ENCODE measurements at regions not wholly inside any gene's neighbourhood (a gene's known extent, or its start where the extent isn't known, plus 50 kb on each side); places are given as distances from the start of the nearest gene placed in this dataset.

DNA sequence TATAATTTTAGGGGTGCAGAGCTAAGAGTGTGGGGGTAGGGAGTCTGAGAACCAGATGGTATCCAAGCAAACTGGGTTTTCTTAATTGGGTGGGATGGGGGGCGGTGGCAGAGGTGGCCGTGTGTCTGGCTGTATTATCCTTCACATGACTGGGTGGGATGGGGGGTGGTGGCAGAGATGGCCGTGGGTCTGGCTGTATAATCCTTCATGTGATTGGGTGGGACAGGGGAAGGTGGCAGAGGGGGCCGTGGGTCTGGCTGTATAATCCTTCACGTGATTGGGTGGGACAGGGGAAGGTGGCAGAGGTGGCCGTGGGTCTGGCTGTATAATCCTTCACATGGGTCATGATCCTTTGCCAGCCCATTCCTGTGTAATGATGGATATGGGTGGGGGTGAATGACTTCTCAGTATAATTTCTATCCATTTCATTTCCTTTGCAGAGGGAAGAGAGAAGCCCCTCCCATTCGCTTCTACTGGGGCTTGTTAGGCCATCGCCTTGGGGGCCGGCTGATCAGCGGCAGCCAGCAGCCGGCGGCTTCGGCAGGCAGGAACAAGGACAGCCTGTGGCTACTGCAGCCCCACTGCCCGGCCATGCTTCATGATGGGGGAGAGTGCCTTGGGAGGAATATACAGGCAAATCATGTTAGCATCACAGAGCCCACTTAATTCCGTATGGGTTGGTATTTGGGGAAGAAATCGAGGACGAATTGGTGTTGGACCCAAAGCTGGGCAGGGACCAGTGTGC is 179.6 kb upstream of the MKI67 start:
- DNase-seq: no peak
- TF ChIP-seq POLR2A (IDR thresholded peaks at IDR 0.05; ENCODE audit: low read length) (no peak), GATA1 (IDR thresholded peaks at IDR 0.05; ENCODE audit: low read depth, low read length) (no peak)

DNA sequence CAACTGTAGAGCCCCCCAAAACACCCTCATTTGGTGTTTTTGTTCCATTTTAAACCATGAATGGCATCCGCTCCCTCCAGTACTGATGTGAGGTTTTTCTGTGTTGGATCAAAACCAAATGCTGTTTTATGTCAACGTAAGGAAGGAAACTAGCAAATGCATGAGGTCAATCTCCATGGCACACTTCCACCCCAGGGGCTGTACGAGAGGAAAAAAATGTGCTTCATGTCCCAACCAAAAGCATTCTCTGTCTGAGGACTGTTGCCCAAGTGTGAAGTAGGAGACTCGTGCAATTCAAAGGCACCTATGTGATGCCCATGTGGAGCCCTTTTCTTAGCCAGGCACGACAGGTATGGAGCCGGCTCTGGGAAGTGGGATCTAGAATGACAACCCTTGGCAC is 180.3 kb upstream of the MKI67 start:
- TF ChIP-seq POLR2A (IDR thresholded peaks at IDR 0.05; ENCODE audit: low read length): no peak
- TF ChIP-seq GATA1 (IDR thresholded peaks at IDR 0.05; ENCODE audit: low read depth, low read length): no peak
- DNase-seq: no peak

DNA sequence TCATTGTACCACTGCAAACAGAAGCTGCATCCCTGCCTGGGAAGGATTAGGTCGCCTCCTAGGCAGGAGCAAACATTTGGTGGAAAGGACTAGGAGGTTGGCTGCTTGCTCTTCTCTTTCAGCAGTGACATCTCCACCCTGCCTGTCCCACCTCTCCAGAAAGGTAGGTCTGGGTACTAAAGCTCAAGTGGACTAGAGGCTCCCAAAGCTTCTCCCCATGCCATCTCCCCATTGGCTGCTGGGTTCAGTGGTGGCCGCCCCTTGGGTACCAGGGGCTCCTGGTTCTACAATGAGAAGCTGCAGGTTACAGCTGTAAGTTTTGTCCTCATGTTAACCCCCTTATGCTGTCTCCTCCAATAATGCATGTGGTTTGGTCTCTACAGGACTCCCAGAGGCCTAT is 180.7 kb upstream of the MKI67 start:
- no peak for DNase-seq
- no peak for TF ChIP-seq POLR2A (IDR thresholded peaks at IDR 0.05; ENCODE audit: low read length)
- TF ChIP-seq GATA1 (IDR thresholded peaks at IDR 0.05; ENCODE audit: low read depth, low read length): no peak

DNA sequence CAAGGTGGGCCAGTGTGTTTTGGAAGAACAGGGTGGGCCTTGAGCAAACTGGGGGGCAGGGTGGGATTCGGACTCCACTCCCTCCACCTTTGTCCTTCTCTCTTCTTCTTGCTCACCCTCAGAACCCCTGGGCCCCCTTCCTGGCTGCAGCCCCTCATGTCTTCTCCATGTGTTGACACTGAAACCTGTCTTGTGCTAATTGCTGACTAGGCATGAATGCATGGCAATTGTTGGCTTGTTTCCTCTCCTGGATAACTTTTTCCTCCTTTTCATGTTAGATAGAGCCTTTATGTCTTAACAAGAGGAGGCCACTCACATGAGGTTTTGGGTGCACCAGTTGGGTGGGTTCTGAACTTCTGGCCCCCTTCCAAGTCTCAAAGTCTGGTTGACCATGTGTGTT is 181.6 kb upstream of the MKI67 start:
- DNase-seq: no peak
- TF ChIP-seq POLR2A (IDR thresholded peaks at IDR 0.05; ENCODE audit: low read length): no peak
- no peak for TF ChIP-seq GATA1 (IDR thresholded peaks at IDR 0.05; ENCODE audit: low read depth, low read length)

DNA sequence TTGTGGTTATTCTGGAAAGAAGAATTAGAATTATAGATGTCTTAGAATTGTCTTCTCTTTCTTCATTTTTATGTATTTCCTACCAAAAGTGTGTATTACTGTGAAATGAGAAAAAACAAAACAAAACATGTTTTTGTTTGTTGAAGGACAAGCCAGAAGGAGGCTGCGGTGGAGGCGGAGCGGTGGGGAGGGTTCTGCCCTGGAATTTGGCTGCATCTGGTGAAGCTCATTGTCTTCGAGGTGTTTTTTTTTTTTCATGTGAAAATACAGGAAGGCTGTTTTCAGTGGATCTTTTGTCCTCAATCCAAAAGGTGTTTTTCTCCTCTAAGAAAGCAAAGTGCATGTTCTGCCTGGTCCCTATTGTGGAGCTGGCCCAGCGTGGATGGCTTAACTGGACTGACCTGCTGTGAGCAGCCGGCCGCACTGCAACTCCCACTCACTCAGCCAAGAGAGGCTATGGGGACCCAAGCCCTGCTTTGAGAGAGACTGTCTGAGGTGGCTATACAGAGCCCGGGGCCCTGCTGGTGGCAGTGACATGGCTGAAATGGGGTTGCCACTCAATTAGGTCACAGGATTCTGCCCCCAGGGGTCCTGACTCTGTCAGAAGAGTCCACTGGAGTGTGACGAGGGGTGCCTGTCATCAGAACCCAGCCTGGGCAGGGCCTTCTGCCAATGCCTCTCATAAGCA is 184.9 kb upstream of the MKI67 start:
- TF ChIP-seq POLR2A (IDR thresholded peaks at IDR 0.05; ENCODE audit: low read length) (no peak), GATA1 (IDR thresholded peaks at IDR 0.05; ENCODE audit: low read depth, low read length) (no peak)
- DNase-seq: no peak

DNA sequence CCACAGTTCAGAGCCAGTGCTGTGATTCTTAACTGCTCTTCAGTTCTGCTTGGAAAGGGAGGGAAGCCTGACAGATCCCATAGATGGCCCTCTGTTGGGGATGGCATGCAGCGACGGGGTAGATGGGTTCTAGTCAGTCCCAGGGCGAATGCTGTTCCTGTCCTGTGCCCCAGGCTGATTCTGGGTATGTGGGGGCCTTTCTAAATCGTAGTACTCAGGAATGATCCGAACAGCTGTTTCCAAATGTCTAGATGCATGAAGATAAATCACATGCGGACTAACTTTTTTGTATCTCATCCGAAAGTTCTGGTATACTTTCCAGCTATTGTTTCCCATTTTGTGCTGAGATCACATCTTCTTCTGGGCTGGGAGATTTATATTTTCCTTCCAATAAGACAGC is 186.0 kb upstream of the MKI67 start:
- TF ChIP-seq GATA1 (IDR thresholded peaks at IDR 0.05; ENCODE audit: low read depth, low read length) (no peak), POLR2A (IDR thresholded peaks at IDR 0.05; ENCODE audit: low read length) (no peak)
- no peak for DNase-seq

DNA sequence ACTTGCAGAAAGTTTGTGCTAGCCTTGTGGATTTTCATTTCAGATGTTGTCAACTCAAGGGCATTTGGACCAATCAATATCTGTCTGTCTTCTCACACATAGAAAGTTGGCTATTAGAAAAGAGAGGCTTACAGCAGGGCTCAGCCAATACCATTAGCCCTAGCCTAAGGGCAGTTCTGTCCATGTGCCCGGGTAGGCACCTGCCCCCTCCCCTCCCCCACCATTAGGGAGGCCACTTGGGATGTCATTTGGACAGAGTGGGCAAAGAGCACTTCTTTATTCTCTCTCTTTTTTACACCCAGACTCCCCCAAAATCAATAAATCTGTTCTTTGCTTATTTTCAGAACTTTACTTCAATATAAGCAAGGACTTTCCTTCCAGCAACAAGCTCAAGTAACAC is 188.5 kb upstream of the MKI67 start:
- DNase-seq: no peak
- TF ChIP-seq POLR2A (IDR thresholded peaks at IDR 0.05; ENCODE audit: low read length) (no peak), GATA1 (IDR thresholded peaks at IDR 0.05; ENCODE audit: low read depth, low read length) (no peak)

DNA sequence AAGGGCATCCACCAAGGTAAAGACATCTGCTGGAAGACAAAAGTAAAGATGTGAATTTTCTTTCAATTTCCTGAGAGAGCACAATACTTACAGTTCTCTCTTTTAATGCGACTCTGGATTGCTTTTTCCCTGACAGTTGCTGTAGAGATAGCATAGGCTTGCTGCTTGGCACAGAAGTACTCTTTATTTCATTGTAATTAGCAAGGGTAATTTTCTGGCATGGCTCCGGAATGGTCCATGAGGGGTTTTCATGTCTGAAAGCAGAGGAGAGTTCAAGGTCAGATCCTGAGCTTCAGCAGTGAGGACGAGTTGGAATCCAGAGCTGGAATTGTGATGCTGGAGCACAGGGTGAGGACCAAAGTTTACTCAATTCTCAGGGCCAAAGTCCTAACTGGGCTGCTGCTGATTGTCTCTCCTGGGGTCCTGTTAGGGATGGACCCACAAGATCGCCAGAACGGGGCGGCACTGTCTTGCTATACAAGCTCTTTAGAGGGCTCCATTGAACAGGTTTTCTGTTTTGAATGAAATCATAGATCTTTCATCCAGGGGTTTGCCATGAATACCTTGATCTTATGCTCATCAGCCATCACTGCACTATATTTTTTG is 190.0 kb upstream of the MKI67 start:
- DNase-seq: no peak
- TF ChIP-seq GATA1 (IDR thresholded peaks at IDR 0.05; ENCODE audit: low read depth, low read length) (no peak), POLR2A (IDR thresholded peaks at IDR 0.05; ENCODE audit: low read length) (no peak)

- no peak for DNase-seq
- TF ChIP-seq GATA1 (IDR thresholded peaks at IDR 0.05; ENCODE audit: low read depth, low read length) (no peak), POLR2A (IDR thresholded peaks at IDR 0.05; ENCODE audit: low read length) (no peak)
These were observed 190.7 kb upstream of the MKI67 start for GRCh38 chr10:128316925-128317324.

DNA sequence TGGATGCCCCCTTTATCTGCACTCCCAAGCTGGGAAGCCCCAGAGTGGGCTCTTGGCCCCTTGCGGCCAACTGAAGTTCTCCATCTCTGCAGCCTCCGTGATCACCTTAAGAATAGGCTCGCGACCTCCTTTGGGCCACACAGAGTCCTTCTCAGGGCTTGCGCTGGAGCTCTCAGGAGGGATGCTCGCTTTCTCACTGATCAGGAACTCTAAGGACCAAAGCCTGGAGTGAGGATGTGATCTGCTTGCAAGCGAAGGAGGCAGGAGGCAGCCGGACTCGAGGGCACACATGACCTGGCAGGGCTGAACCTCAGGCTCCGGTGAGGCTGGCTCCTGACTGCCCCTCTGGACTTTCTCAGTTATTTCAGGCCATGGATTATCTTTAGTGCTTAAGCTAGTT is 192.1 kb upstream of the MKI67 start:
- DNase-seq: no peak
- no peak for TF ChIP-seq POLR2A (IDR thresholded peaks at IDR 0.05; ENCODE audit: low read length)
- TF ChIP-seq GATA1 (IDR thresholded peaks at IDR 0.05; ENCODE audit: low read depth, low read length): no peak

GRCh38 chr10:128318913-128319312 is 192.7 kb upstream of the MKI67 start:
- DNase-seq: no peak
- TF ChIP-seq GATA1 (IDR thresholded peaks at IDR 0.05; ENCODE audit: low read depth, low read length): no peak
- no peak for TF ChIP-seq POLR2A (IDR thresholded peaks at IDR 0.05; ENCODE audit: low read length)

DNA sequence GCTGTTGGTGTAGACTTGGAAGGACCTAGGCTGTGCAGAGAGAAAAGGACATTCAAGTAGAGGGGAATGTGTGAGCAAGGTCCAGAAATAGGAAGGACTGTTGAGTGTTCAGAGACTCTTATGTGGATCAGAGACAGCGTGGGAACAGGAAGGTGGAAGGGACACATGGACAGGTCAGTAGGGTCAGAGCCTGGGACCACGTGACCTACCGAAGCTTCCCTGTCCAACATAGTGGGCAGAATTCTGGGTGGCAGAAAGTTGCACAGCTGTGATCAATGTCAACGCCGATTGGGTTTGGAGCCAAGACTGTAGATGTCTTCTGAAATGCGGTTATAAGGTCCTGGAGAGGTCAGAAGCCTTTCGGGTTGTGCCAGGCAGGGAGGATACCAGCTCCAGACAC is 195.9 kb upstream of the MKI67 start:
- no peak for TF ChIP-seq POLR2A (IDR thresholded peaks at IDR 0.05; ENCODE audit: low read length)
- TF ChIP-seq GATA1 (IDR thresholded peaks at IDR 0.05; ENCODE audit: low read depth, low read length): no peak
- no peak for DNase-seq

GRCh38 chr10:128322950-128323349 is 196.7 kb upstream of the MKI67 start:
- no peak for DNase-seq
- TF ChIP-seq POLR2A (IDR thresholded peaks at IDR 0.05; ENCODE audit: low read length) (no peak), GATA1 (IDR thresholded peaks at IDR 0.05; ENCODE audit: low read depth, low read length) (no peak)

DNA sequence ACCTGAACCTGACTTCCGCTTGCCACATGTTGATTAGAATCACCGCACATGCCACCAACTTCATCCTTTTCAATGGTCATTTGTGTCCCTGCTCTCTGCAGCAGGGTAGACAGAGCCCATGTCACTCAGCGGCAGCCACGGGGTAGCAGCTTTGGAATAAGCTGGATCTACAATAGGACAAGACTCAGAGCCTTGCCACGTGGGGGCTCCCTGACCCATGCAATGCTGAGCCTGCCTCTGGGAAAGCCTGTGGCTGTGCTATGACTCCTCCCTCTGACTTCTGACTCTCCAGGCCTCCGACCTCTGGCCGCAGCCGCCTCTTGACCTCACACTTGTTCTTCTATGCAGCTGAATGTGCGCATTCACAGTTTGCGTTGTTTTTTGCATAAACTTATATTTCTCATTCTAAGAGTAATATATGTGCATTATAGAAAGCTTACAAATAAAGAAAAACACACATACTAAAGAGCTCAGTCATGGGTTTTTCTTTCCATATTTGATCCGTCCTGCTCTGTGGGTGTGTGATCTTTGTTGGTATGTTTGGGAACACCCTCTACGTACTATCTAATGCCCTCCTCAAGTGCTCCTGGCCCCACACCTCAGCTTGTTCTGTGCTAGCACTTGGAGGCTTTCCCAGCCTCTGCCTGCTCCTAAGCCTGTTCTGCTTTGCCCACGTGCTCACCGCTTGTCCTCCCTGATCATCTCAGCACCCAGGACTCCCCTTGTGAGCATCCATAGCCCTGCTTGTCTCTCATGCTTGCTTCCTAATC is 198.0 kb upstream of the MKI67 start:
- TF ChIP-seq POLR2A (IDR thresholded peaks at IDR 0.05; ENCODE audit: low read length) (no peak), GATA1 (IDR thresholded peaks at IDR 0.05; ENCODE audit: low read depth, low read length) (no peak)
- peak; percentile 3 to 12 for DNase-seq

All from erythroblast (primary cell).